Neural progenitor cell (in vitro differentiated cells): ENCODE measurements at regions not wholly inside any gene's neighbourhood (a gene's known extent, or its start where the extent isn't known, plus 50 kb on each side); places are given as distances from the start of the nearest gene placed in this dataset.

Source experiments
- EZH2 ChIP-seq: fragments of 200-600 bp; sonication (generic); IDR thresholded peaks from 2 replicates; pipeline ENCODE4 v1.6.1; 2017; ENCODE audit warnings: antibody characterized with exemption, mild to moderate bottlenecking, moderate library complexity
- EZH2phosphoT487 ChIP-seq: fragments of 200-600 bp; sonication (generic); IDR thresholded peaks from 2 replicates; pipeline ENCODE4 v1.6.1; 2017; ENCODE audit warnings: antibody characterized with exemption

- no peak for TF ChIP-seq EZH2phosphoT487
- TF ChIP-seq EZH2: no peak
These were observed 506.7 kb upstream of the CNTNAP5 start for GRCh38 chr2:123518367-123518766.
